GM10266 (cell line): ENCODE measurements at regions not wholly inside any gene's neighbourhood (a gene's known extent, or its start where the extent isn't known, plus 50 kb on each side); places are given as distances from the start of the nearest gene placed in this dataset.

ENCODE experiments used
- DNase-seq: peaks from one replicate; pipeline ENCODE4 v3.0.0; 2012; ENCODE audit errors: extremely low spot score
- TF ChIP-seq, protein P1 (sequence below): IDR thresholded peaks from 2 replicates; pipeline ENCODE4 v1.5.1; 2012; ENCODE audit warnings: mild to moderate bottlenecking, low read depth; ENCODE audit not compliant: control insufficient read depth, insufficient read depth; ENCODE audit errors: missing control alignments

DNA sequence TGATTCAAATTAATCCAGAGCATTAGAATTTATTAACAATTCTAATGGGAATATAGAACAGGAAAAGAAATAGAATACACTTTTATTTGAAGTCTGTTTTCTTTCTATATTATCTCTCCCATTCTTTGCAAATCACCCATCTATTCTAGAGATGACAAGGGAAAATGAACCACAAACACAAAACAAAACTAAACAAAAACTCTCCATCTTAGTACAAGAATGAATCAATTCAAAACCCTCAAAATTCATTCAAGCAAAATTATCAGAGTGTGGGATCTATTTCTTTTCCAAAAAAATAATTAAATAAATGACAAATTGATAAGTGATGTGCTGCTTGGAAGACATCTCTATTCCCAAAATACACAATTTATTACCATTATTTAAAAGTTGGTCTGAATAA is 400.1 kb upstream of the NWD2 start:
- no peak for DNase-seq
- TF ChIP-seq, protein P1, sequence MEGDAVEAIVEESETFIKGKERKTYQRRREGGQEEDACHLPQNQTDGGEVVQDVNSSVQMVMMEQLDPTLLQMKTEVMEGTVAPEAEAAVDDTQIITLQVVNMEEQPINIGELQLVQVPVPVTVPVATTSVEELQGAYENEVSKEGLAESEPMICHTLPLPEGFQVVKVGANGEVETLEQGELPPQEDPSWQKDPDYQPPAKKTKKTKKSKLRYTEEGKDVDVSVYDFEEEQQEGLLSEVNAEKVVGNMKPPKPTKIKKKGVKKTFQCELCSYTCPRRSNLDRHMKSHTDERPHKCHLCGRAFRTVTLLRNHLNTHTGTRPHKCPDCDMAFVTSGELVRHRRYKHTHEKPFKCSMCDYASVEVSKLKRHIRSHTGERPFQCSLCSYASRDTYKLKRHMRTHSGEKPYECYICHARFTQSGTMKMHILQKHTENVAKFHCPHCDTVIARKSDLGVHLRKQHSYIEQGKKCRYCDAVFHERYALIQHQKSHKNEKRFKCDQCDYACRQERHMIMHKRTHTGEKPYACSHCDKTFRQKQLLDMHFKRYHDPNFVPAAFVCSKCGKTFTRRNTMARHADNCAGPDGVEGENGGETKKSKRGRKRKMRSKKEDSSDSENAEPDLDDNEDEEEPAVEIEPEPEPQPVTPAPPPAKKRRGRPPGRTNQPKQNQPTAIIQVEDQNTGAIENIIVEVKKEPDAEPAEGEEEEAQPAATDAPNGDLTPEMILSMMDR, result no peak

- TF ChIP-seq, protein P1, result no peak
- no peak for DNase-seq
Measured at GRCh38 chr4:36852856-36853255, 391.7 kb upstream of the NWD2 start.

DNA sequence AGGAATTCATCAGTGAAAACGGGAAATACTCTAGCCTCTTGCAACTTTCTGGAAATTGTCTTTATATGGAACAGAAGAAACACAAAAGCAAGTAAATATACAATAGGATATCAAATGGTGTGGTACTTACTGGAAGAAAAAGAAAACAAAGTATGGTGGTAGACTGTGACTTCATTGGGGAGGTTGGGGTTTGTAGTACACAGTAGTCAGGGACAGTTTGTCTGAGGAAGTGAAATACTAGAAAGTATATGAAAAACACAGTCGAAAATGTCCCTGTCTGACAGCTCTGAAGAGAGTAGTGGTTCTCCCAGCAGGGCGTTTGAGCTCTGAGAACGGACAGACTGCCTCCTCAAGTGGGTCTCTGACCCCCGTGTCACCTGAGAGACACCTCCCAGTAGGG is 390.0 kb upstream of the NWD2 start:
- no peak for DNase-seq
- TF ChIP-seq, protein P1, result no peak

GRCh38 chr4:36863601-36864000 is 380.9 kb upstream of the NWD2 start:
- DNase-seq, result no peak
- TF ChIP-seq, protein P1, result no peak

DNA sequence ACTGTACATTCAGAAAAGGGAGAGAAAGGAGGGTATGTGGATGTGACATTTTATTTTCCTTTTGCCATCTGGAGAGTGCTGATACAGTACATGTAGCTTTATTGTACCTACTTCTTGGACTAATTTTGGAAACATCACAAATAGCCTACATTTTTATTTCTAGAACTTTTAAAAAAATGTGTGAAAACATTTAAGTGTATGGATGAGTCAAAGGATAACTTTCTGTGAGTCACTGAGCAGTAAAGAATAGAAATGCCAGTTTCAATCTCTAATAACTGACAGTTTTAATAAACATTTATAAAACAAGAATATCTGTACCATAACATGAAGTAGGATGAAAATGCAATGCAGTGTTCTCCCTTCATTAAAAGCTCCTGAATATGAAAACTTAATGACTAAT is 374.4 kb upstream of the NWD2 start:
- TF ChIP-seq, protein P1, result no peak
- no peak for DNase-seq

DNA sequence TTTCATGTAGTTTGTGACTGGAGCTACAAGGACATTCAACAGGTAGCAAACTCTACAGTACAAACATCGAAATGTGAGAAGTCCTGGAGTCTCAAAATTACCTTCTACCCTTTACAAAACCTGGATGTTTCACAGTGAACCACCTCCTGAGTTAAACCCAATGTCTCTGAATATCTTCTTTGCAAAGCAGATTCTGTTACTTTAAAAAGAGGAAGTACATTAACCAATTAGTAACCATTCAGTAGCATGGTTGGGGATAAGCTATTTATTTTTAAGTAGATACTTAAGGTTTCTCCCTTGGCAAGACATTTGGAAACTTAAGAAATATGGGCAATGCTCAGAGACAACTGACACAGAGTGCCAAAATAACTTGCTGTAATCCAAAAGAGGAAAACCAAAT is 371.9 kb upstream of the NWD2 start:
- no peak for DNase-seq
- TF ChIP-seq, protein P1, result no peak

- TF ChIP-seq, protein P1, result no peak
- DNase-seq, result no peak
Measured at GRCh38 chr4:36884151-36884550, 360.4 kb upstream of the NWD2 start.
